ENCODE measurements at regions not wholly inside any gene's neighbourhood (a gene's known extent, or its start where the extent isn't known, plus 50 kb on each side); places are given as distances from the start of the nearest gene placed in this dataset.

DNA sequence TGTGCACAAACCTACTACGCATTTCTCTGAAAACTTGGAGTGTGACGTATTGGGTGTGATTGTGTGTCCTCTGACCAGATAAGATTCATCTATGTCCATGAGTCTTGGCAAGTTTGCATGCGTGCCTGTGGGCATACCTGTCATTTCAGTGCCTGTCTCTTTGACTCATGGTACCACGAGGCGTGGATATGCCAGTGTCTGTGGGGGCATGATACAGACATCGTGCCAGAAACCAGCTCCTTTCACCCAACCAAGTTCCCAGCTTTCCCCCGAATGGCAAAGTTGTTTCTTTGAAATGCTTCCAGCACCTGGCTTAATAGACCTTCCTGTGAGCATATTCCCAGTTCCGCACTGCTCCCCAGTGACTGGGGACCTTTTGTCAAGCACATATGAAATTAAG is 241.9 kb upstream of the MVB12B start:
- no peak for TF ChIP-seq Cebpa-rat (IDR thresholded peaks at IDR 0.05)
- H4K20me1 ChIP-seq: no peaks in the 10 kb centered on the region
- peaks cover 21% of the 10 kb centered on the region for H3K4me1 ChIP-seq
- H3K36me3 ChIP-seq: no peaks in the 10 kb centered on the region
- H3K4me3 ChIP-seq: no peak overlapping the region
- no peak overlapping the region for H3K27ac ChIP-seq
- H3K9ac ChIP-seq: no peak overlapping the region
- H3K27me3 ChIP-seq: no peaks in the 10 kb centered on the region
- H3K4me2 ChIP-seq: no peak overlapping the region
- H3K9me3 ChIP-seq: no peaks in the 10 kb centered on the region

DNA sequence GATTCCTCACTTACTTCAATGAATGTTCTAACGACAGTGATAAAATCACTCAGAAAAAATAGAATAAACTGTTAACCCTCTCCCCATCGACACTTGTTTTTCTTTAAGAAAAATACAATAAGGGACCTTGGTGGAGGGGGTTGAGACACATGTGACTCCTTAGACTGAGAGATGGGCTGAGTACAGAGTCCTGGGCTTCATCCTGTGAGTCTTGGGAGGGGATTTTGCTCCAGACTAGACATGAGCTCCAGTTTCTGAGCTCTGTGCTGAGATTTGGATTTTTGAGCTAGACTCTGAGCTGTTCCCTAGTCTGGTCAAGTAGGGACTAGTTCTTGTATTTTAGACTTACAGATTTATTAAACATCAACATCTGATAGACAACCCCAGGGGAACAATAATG is 241.5 kb upstream of the MVB12B start:
- Histone ChIP-seq H3K27ac (no peak overlapping the region), H3K4me3 (no peak overlapping the region), H3K36me3 (no peaks in the 10 kb centered on the region), H3K4me1 (peaks cover 21% of the 10 kb centered on the region), H3K9me3 (no peaks in the 10 kb centered on the region), H3K9ac (no peak overlapping the region), H4K20me1 (no peaks in the 10 kb centered on the region), H3K27me3 (no peaks in the 10 kb centered on the region), H3K4me2 (no peak overlapping the region)
- no peak for TF ChIP-seq Cebpa-rat (IDR thresholded peaks at IDR 0.05)

DNA sequence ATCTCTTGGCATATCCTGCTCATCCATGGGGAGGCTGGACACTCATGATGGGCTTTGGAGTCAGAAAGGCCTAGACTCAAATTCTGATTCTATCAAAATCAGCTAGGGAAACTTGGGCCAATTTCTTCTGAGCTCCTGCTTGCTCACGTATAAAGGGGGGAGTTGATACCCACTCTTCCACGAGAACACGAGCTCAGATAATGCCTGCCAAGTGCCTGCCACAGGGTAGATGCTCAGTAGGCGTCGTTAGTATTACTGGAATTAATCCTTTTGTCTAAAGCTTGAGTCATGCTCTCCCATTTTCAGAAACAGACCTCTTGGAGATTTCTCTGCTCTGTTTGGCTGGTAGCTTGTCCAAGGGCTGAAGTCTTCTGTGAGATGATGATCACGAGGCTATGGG is 238.3 kb upstream of the MVB12B start:
- Histone ChIP-seq H3K27ac (no peak overlapping the region), H3K4me3 (no peak overlapping the region), H3K4me1 (peaks cover 17% of the 10 kb centered on the region), H3K27me3 (no peaks in the 10 kb centered on the region), H4K20me1 (no peaks in the 10 kb centered on the region), H3K9me3 (no peaks in the 10 kb centered on the region), H3K9ac (no peak overlapping the region), H3K4me2 (no peak overlapping the region), H3K36me3 (no peaks in the 10 kb centered on the region)
- TF ChIP-seq Cebpa-rat (IDR thresholded peaks at IDR 0.05): no peak

DNA sequence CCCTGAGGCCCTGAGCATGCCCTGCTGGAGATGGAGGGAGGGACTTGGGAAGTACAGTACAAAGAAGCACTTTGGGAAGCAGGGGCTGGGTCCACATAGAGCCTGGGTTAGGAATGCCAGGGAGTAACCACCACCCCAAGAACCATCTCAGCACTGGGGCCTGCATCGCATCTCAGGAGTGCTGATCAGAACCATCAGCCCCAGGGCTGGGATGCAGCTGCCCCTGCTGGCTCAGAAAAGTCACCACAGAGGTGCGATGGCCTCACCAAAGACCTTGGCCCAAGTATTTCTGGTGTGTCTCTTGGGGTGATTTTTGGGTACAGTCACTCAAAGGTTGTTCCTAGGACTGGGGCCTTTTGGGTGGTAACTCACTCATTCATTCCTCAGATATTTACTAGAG is 236.8 kb upstream of the MVB12B start:
- Histone ChIP-seq H3K27me3 (no peaks in the 10 kb centered on the region), H3K36me3 (no peaks in the 10 kb centered on the region), H3K9me3 (no peaks in the 10 kb centered on the region), H4K20me1 (no peaks in the 10 kb centered on the region), H3K27ac (no peak overlapping the region), H3K4me2 (no peak overlapping the region), H3K4me1 (peaks cover 8% of the 10 kb centered on the region), H3K4me3 (no peak overlapping the region), H3K9ac (no peak overlapping the region)
- no peak for TF ChIP-seq Cebpa-rat (IDR thresholded peaks at IDR 0.05)

DNA sequence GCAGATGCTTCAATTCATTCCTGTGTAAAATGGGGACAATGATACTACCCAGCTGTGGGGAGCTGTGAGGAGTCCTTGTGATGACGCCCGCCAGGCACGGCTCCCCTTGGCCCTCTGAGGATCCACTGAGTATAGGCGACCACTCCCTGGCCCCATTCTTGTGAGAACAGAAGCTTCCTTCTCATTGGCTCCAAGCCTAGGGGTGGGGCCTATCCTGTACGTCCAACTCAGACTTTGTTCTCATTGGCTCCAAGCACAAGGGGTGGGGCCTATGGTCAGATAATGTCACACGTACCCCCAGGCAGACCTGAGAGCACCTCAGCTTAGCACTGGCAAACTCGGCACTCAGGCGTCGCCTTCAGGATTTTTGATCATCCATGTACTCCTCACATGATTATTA is 232.9 kb upstream of the MVB12B start:
- TF ChIP-seq Cebpa-rat (IDR thresholded peaks at IDR 0.05): no peak
- no peaks in the 10 kb centered on the region for H3K36me3 ChIP-seq
- H3K4me2 ChIP-seq: no peak overlapping the region
- H3K4me3 ChIP-seq: no peak overlapping the region
- no peak overlapping the region for H3K27ac ChIP-seq
- H4K20me1 ChIP-seq: no peaks in the 10 kb centered on the region
- no peaks in the 10 kb centered on the region for H3K9me3 ChIP-seq
- no peaks in the 10 kb centered on the region for H3K27me3 ChIP-seq
- H3K4me1 ChIP-seq: peaks cover 25% of the 10 kb centered on the region
- no peak overlapping the region for H3K9ac ChIP-seq

DNA sequence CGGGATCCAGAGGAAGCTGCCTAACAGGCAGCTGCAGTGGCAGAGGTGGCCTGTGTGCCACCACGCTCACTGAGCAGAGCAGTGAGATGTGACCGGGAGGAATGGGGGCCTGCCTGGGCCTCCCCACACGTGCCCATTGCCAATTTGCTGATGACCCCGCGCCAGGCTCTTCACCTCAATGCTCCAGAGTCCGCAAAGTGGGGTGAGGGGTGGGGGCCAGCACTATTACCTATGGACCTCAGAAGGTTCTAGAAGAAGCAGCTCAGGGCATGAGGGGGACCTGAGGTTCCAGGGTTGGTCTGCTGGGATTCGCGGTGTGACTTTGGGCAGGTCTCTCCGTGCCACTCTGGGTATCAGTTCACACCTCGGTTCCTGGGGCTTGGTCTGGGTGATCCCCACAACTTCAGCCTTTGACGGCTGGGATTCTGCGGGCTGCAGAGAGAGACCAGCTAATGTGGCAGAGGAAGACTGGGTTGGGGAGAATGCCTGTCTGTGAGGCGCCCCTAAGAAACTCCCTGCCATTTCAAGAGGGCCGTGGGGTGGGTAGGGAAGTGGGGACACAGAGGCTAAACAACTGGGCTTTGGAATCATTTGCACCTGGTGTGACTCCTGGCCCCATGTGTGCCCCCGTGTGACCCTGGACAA is 231.0 kb upstream of the MVB12B start:
- no peaks in the 10 kb centered on the region for H3K9me3 ChIP-seq
- H3K27me3 ChIP-seq: no peaks in the 10 kb centered on the region
- H3K4me2 ChIP-seq: peak overlapping the region; percentile 63
- H3K4me1 ChIP-seq: peaks cover 25% of the 10 kb centered on the region
- TF ChIP-seq Cebpa-rat (IDR thresholded peaks at IDR 0.05): no peak
- H3K4me3 ChIP-seq: no peak overlapping the region
- peak overlapping the region; percentile 6; the same call in 1 of the 2 replicates for H3K9ac ChIP-seq
- no peaks in the 10 kb centered on the region for H4K20me1 ChIP-seq
- H3K36me3 ChIP-seq: no peaks in the 10 kb centered on the region
- peak overlapping the region; percentile 55 for H3K27ac ChIP-seq

GRCh38 chr9:126096340-126096739 is 230.3 kb upstream of the MVB12B start:
- Histone ChIP-seq H4K20me1 (no peaks in the 10 kb centered on the region), H3K4me1 (peaks cover 25% of the 10 kb centered on the region), H3K4me3 (no peak overlapping the region), H3K36me3 (no peaks in the 10 kb centered on the region), H3K27ac (peak overlapping the region; percentile 19; the same call in 1 of the 2 replicates), H3K9me3 (no peaks in the 10 kb centered on the region), H3K9ac (0 out of 2 replicates have a peak overlapping the region, but pooled peaks have one; percentile 6), H3K4me2 (peak overlapping the region; percentile 63), H3K27me3 (no peaks in the 10 kb centered on the region)
- no peak for TF ChIP-seq Cebpa-rat (IDR thresholded peaks at IDR 0.05)

- no peaks in the 10 kb centered on the region for H4K20me1 ChIP-seq
- H3K9ac ChIP-seq: no peak overlapping the region
- peaks cover 25% of the 10 kb centered on the region for H3K4me1 ChIP-seq
- no peak overlapping the region for H3K4me2 ChIP-seq
- H3K27ac ChIP-seq: no peak overlapping the region
- no peak overlapping the region for H3K4me3 ChIP-seq
- H3K27me3 ChIP-seq: no peaks in the 10 kb centered on the region
- H3K9me3 ChIP-seq: no peaks in the 10 kb centered on the region
- no peak for TF ChIP-seq Cebpa-rat (IDR thresholded peaks at IDR 0.05)
- H3K36me3 ChIP-seq: no peaks in the 10 kb centered on the region
These were observed 228.9 kb upstream of the MVB12B start for GRCh38 chr9:126097679-126098078.

- Histone ChIP-seq H3K36me3 (no peaks in the 10 kb centered on the region), H4K20me1 (no peaks in the 10 kb centered on the region), H3K9ac (no peak overlapping the region), H3K4me2 (no peak overlapping the region), H3K27me3 (no peaks in the 10 kb centered on the region), H3K27ac (no peak overlapping the region), H3K4me1 (peaks cover 13% of the 10 kb centered on the region), H3K4me3 (no peak overlapping the region), H3K9me3 (no peaks in the 10 kb centered on the region)
- TF ChIP-seq Cebpa-rat (IDR thresholded peaks at IDR 0.05): no peak
These were observed 220.2 kb upstream of the MVB12B start for GRCh38 chr9:126106404-126106803.

DNA sequence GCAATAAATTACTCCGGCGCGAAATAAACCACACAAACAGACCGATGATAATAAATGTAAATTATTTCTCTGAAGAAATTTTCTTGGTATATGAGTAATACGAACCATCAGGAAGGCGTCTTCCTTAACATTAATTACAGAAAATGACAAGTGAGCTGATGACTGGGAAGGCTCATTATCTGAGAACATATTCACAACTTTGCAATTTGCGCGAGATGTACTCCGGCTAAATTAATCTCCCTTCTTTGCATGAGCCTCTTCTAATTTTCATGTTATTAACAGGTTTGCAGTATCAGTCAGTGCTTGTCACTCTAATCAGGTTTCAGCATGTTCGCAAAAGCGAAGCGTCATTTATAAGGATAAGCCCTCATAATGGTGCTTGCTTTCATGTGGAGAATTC is 218.9 kb upstream of the MVB12B start:
- Histone ChIP-seq H3K4me2 (no peak overlapping the region), H3K4me3 (no peak overlapping the region), H3K4me1 (peaks cover 13% of the 10 kb centered on the region), H3K36me3 (no peaks in the 10 kb centered on the region), H4K20me1 (no peaks in the 10 kb centered on the region), H3K27me3 (no peaks in the 10 kb centered on the region), H3K27ac (no peak overlapping the region), H3K9me3 (no peaks in the 10 kb centered on the region), H3K9ac (no peak overlapping the region)
- TF ChIP-seq Cebpa-rat (IDR thresholded peaks at IDR 0.05): no peak

GRCh38 chr9:126108240-126108639 is 218.4 kb upstream of the MVB12B start:
- H3K27me3 ChIP-seq: no peaks in the 10 kb centered on the region
- H3K9me3 ChIP-seq: no peaks in the 10 kb centered on the region
- H3K4me3 ChIP-seq: no peak overlapping the region
- H3K36me3 ChIP-seq: no peaks in the 10 kb centered on the region
- no peak overlapping the region for H3K4me2 ChIP-seq
- no peaks in the 10 kb centered on the region for H4K20me1 ChIP-seq
- no peak overlapping the region for H3K9ac ChIP-seq
- peaks cover 13% of the 10 kb centered on the region for H3K4me1 ChIP-seq
- TF ChIP-seq Cebpa-rat (IDR thresholded peaks at IDR 0.05): no peak
- H3K27ac ChIP-seq: no peak overlapping the region

Data from BLaER1 (cell line).